ENCODE measurements at regions not wholly inside any gene's neighbourhood (a gene's known extent, or its start where the extent isn't known, plus 50 kb on each side); places are given as distances from the start of the nearest gene placed in this dataset.
"Not testable (repeated sequence)": the region's sequence is repeated elsewhere in the genome, so short reads cannot be mapped to it uniquely, and the experiment has no call there.

GRCh38 chr20:29410806-29411457 is 1846.5 kb upstream of the DEFB115 start:
- H3K23ac ChIP-seq (ENCODE audit: insufficient read length, low read depth, low read length) = no peak overlapping the region
- H4K20me1 ChIP-seq (ENCODE audit: control insufficient read depth, insufficient read depth, insufficient read length) = no peaks in the 10 kb centered on the region
- H3K4me3 Mint-ChIP-seq = no peak overlapping the region; a peak in 1 of 5 replicates
- H3K9me3 ChIP-seq (ENCODE audit: control insufficient read depth, low read depth, low read length) = peaks cover 43% of the 10 kb centered on the region
- no peak overlapping the region for H3K9ac ChIP-seq (ENCODE audit: extremely low read depth, insufficient read length, low read length)
- no CpG with 5 or more reads among the region's 44 CpGs for WGBS (ENCODE audit: extremely low coverage, insufficient read length, low lambda C conversion rate)
- H3K79me1 ChIP-seq (ENCODE audit: insufficient read depth, low read depth, low read length, poor library complexity, severe bottlenecking) = no peaks in the 10 kb centered on the region
- H2BK15ac ChIP-seq (ENCODE audit: low read depth, low read length) = no peak overlapping the region
- no peaks in the 10 kb centered on the region for H3K23me2 ChIP-seq (ENCODE audit: insufficient read length, low read depth, low read length, poor library complexity, severe bottlenecking)
- DNase-seq = no peak
- no peak overlapping the region for H3K27ac Mint-ChIP-seq
- no peak for TF ChIP-seq CTCF (conservative IDR thresholded peaks at IDR 0.05)
- H4K5ac ChIP-seq (ENCODE audit: insufficient read length, low read depth, low read length) = no peak overlapping the region
- H3K4me1 ChIP-seq (ENCODE audit: insufficient read depth, low read length) = no peaks in the 10 kb centered on the region
- H2AFZ ChIP-seq (ENCODE audit: low read length) = no peak overlapping the region
- H4K91ac ChIP-seq (ENCODE audit: insufficient read length, low read depth, low read length) = no peak overlapping the region
- no peaks in the 10 kb centered on the region for H3K27me3 ChIP-seq (ENCODE audit: insufficient read depth, low read length)
- no peak overlapping the region for H2BK12ac ChIP-seq (ENCODE audit: insufficient read length, low read depth, low read length)
- no peak overlapping the region for H2BK20ac ChIP-seq (ENCODE audit: low read depth, low read length, poor library complexity, severe bottlenecking)
- H3K4me2 ChIP-seq (ENCODE audit: insufficient read depth, insufficient read length, low read length) = no peak overlapping the region
- no peak overlapping the region for H3K4ac ChIP-seq (ENCODE audit: low read depth, low read length)
- no peak overlapping the region for H3K56ac ChIP-seq (ENCODE audit: insufficient read length, low read depth, low read length)
- no peak overlapping the region for H2BK5ac ChIP-seq (ENCODE audit: insufficient read length, low read length)
- H3T11ph ChIP-seq (ENCODE audit: low read length) = no peak overlapping the region
- peaks cover 12% of the 10 kb centered on the region for H3K27me3 Mint-ChIP-seq (ENCODE audit: low read depth)
- no peak overlapping the region for H2BK120ac ChIP-seq (ENCODE audit: low read depth, low read length, poor library complexity, severe bottlenecking)
- H3K18ac ChIP-seq (ENCODE audit: insufficient read length, low read depth, low read length) = no peak overlapping the region
- H3K27ac ChIP-seq (ENCODE audit: insufficient read length, low read depth, low read length) = no peak overlapping the region
- H3K14ac ChIP-seq (ENCODE audit: insufficient read depth, low read length) = no peak overlapping the region
- H4K8ac ChIP-seq (replicated peaks; ENCODE audit: insufficient read length, low read depth, low read length) = no peak overlapping the region
- H3K36me3 Mint-ChIP-seq (ENCODE audit: insufficient read depth in 1 of 3, low read depth in 3 of 3) = peaks cover 28 to 46% (median 38%) of the 10 kb centered on the region in 3 experiments
- H3K9me3 Mint-ChIP-seq = peaks cover 72 to 78% of the 10 kb centered on the region in 2 experiments
- H3K4me1 Mint-ChIP-seq = no peaks in the 10 kb centered on the region
- H3K79me2 ChIP-seq (ENCODE audit: insufficient read depth, low read length) = no peaks in the 10 kb centered on the region
- no peak overlapping the region for H2AK5ac ChIP-seq (ENCODE audit: insufficient read length, low read length)

- H3K36me3 Mint-ChIP-seq (ENCODE audit: insufficient read depth in 1 of 3, low read depth in 3 of 3) = peaks cover 30 to 41% (median 41%) of the 10 kb centered on the region in 3 experiments
- not testable (repeated sequence) for H3K4me1 Mint-ChIP-seq; H3K9ac ChIP-seq (ENCODE audit: extremely low read depth, insufficient read length, low read length); H4K8ac ChIP-seq (replicated peaks; ENCODE audit: insufficient read length, low read depth, low read length); DNase-seq; H3K4me1 ChIP-seq (ENCODE audit: insufficient read depth, low read length); H2AK5ac ChIP-seq (ENCODE audit: insufficient read length, low read length); H4K20me1 ChIP-seq (ENCODE audit: control insufficient read depth, insufficient read depth, insufficient read length); H3K23me2 ChIP-seq (ENCODE audit: insufficient read length, low read depth, low read length, poor library complexity, severe bottlenecking); H4K5ac ChIP-seq (ENCODE audit: insufficient read length, low read depth, low read length); H3K4me2 ChIP-seq (ENCODE audit: insufficient read depth, insufficient read length, low read length); H3K14ac ChIP-seq (ENCODE audit: insufficient read depth, low read length); H3K18ac ChIP-seq (ENCODE audit: insufficient read length, low read depth, low read length); H3K27me3 ChIP-seq (ENCODE audit: insufficient read depth, low read length); H3K79me2 ChIP-seq (ENCODE audit: insufficient read depth, low read length); H2BK20ac ChIP-seq (ENCODE audit: low read depth, low read length, poor library complexity, severe bottlenecking); H3K4me3 Mint-ChIP-seq; H3K27ac ChIP-seq (ENCODE audit: insufficient read length, low read depth, low read length); H2BK5ac ChIP-seq (ENCODE audit: insufficient read length, low read length); H3K4ac ChIP-seq (ENCODE audit: low read depth, low read length); H2BK15ac ChIP-seq (ENCODE audit: low read depth, low read length); H4K91ac ChIP-seq (ENCODE audit: insufficient read length, low read depth, low read length); H3K79me1 ChIP-seq (ENCODE audit: insufficient read depth, low read depth, low read length, poor library complexity, severe bottlenecking); H2BK12ac ChIP-seq (ENCODE audit: insufficient read length, low read depth, low read length); H2BK120ac ChIP-seq (ENCODE audit: low read depth, low read length, poor library complexity, severe bottlenecking); H3K27ac Mint-ChIP-seq; H2AFZ ChIP-seq (ENCODE audit: low read length); H3K56ac ChIP-seq (ENCODE audit: insufficient read length, low read depth, low read length); H3K23ac ChIP-seq (ENCODE audit: insufficient read length, low read depth, low read length); H3T11ph ChIP-seq (ENCODE audit: low read length)
- H3K9me3 ChIP-seq (ENCODE audit: control insufficient read depth, low read depth, low read length) = peaks cover 44% of the 10 kb centered on the region
- H3K27me3 Mint-ChIP-seq (ENCODE audit: low read depth) = peaks cover 12% of the 10 kb centered on the region
- peaks cover 72 to 78% of the 10 kb centered on the region in 2 experiments for H3K9me3 Mint-ChIP-seq
- no CpG with 5 or more reads among the region's 30 CpGs for WGBS (ENCODE audit: extremely low coverage, insufficient read length, low lambda C conversion rate)
Measured at GRCh38 chr20:29411458-29411820, 1846.0 kb upstream of the DEFB115 start.

All from H9 (cell line).